Pancreas (tissue), 10 donors: ENCODE measurements at regions not wholly inside any gene's neighbourhood (a gene's known extent, or its start where the extent isn't known, plus 50 kb on each side); places are given as distances from the start of the nearest gene placed in this dataset.

Experiments
- ATAC-seq, 4 donors: fragments of 200-7000 bp; cut with Tn5 transposase; one replicate each; pipeline versions ENCODE4 v1.8.0 to v1.9.1; 2020; ENCODE audit warnings: mild to moderate bottlenecking in 4 of 4, moderate library complexity in 4 of 4
- DNase-seq, 6 donors: peaks; one replicate each; pipeline ENCODE4 v3.0.0-alpha.2; 2020
- FAIRE-seq: peaks from 2 replicates; lab custom pipeline; 2012; peaks lifted over from hg19 to GRCh38; lab: Jason Lieb, UNC
- H3K27ac ChIP-seq, 4 donors: fragments of 200-600 bp; sonication (generic); 1 replicate in 3 of 4; 2 replicates in 1 of 4; pipeline versions ENCODE4 v1.5.0 to v1.8.0; 2020
- H3K27me3 ChIP-seq, 4 donors: fragments of 200-600 bp; one replicate each; pipeline ENCODE4 v1.8.0; 2021
- H3K36me3 ChIP-seq, 3 donors: fragments of 200-600 bp; sonication (generic) in 1 of 3; one replicate each; pipeline versions ENCODE4 v1.5.0 to v1.8.0; 2020 to 2021
- H3K4me1 ChIP-seq, 3 donors: fragments of 200-600 bp; one replicate each; pipeline ENCODE4 v1.8.0; 2021
- H3K4me3 ChIP-seq, 4 donors: fragments of 200-600 bp; sonication (generic) in 2 of 4; one replicate each; pipeline versions ENCODE4 v1.5.0 to v1.8.0; 2020 to 2021
- H3K9me3 ChIP-seq, 4 donors: fragments of 200-600 bp; one replicate each; pipeline ENCODE4 v1.8.0; 2021
- CTCF ChIP-seq, 4 donors: fragments of 200-600 bp; sonication (generic) in 3 of 4; IDR thresholded peaks; one replicate each; pipeline versions ENCODE4 v1.5.0 to v1.8.0; 2021; ENCODE audit warnings: antibody characterized with exemption in 4 of 4
- WGBS, 2 donors: extraction: QIAGEN DNeasy Blood & Tissue Kit; methylation state at CpG; one replicate each; pipeline ENCODE4 v1.1.7; 2013; 5-methylcytosine and 5-hydroxymethylcytosine counted together
- intact Hi-C, 3 donors: fragments of 100-400 bp; cut with DNase I; formaldehyde crosslinking; loops; one replicate each; pipeline versions ENCODE4 v1.11.1 to v1.14.2; 2022
- donor health status: healthy with polysubstance abuse.
- donor health status: DM: no; HTN: no; CAD: no; lungs with moderate emphysema.
- donor health status: DM: no; HTN: no; CAD: no.
- donor health status: control.
- donor health status: control.
- donor health status: Bipolar disorder and iron deficiency.
- donor health status: DM: yes; HTN: yes; CAD: no.
- donor health status: DM: no; HTN: no; CAD: no.
- donor health status: DM: no; HTN: no; CAD: no.
- donor health status: DM: yes; HTN: yes; CAD: no.

- Histone ChIP-seq H3K27ac (no peak overlapping the region), H3K36me3 (no peaks in the 10 kb centered on the region), H3K27me3 (no peaks in the 10 kb centered on the region), H3K9me3 (no peaks in the 10 kb centered on the region), H3K4me1 (peaks cover 0 to 4% (median 0%) of the 10 kb centered on the region in 3 donors), H3K4me3 (no peak overlapping the region)
- ATAC-seq: no peak
- WGBS, 2 donors: 78 to 86% methylated on average over 10 of the region's 10 CpGs
- intact Hi-C loops: no loop called here
- no peak for TF ChIP-seq CTCF (IDR thresholded peaks at IDR 0.05)
- DNase-seq: no peak
- FAIRE-seq: no peak
Measured at GRCh38 chr7:155864271-155864985, 52.2 kb upstream of the SHH start.

- peaks cover 0 to 4% (median 0%) of the 10 kb centered on the region in 3 donors for H3K4me1 ChIP-seq
- no peaks in the 10 kb centered on the region for H3K9me3 ChIP-seq
- H3K27ac ChIP-seq: no peak overlapping the region
- no peaks in the 10 kb centered on the region for H3K27me3 ChIP-seq
- no peak for TF ChIP-seq CTCF (IDR thresholded peaks at IDR 0.05)
- no peak for FAIRE-seq
- H3K4me3 ChIP-seq: no peak overlapping the region
- DNase-seq: no peak
- WGBS, 2 donors: 84 to 94% methylated on average over 11 of the region's 11 CpGs
- ATAC-seq: no peak
- no peaks in the 10 kb centered on the region for H3K36me3 ChIP-seq
- intact Hi-C loops: no loop called here
Measured at GRCh38 chr7:155863721-155864151, 51.5 kb upstream of the SHH start.

- Histone ChIP-seq H3K27ac (no peak overlapping the region), H3K9me3 (no peaks in the 10 kb centered on the region), H3K27me3 (no peaks in the 10 kb centered on the region), H3K36me3 (no peaks in the 10 kb centered on the region), H3K4me3 (no peak overlapping the region), H3K4me1 (peaks cover 0 to 4% (median 0%) of the 10 kb centered on the region in 3 donors)
- ATAC-seq (no peak), DNase-seq (no peak), FAIRE-seq (no peak)
- TF ChIP-seq CTCF (IDR thresholded peaks at IDR 0.05): no peak
- 45 to 56% methylated on average over 12 of the region's 12 CpGs for WGBS, 2 donors
- intact Hi-C loops: no loop called here
Measured at GRCh38 chr7:155862123-155862892, 50.0 kb upstream of the SHH start.
